WERI-Rb-1 (cell line): ENCODE measurements at regions not wholly inside any gene's neighbourhood (a gene's known extent, or its start where the extent isn't known, plus 50 kb on each side); places are given as distances from the start of the nearest gene placed in this dataset.
"Not testable (repeated sequence)": the region's sequence is repeated elsewhere in the genome, so short reads cannot be mapped to it uniquely, and the experiment has no call there.

Experiments
- DNase-seq: peaks from one replicate; pipeline ENCODE4 v3.0.0-alpha.2; 2020
- H3K27ac ChIP-seq: fragments of 250-450 bp; sonication (Bioruptor Pico); 2 replicates; pipeline ENCODE4 v1.5.1; 2020; ENCODE audit warnings: mild to moderate bottlenecking, moderate library complexity
- H3K27me3 ChIP-seq: fragments of 250-450 bp; sonication (Bioruptor Pico); 2 replicates; pipeline ENCODE4 v1.5.1; 2021; ENCODE audit warnings: mild to moderate bottlenecking, low read depth, moderate library complexity; ENCODE audit not compliant: insufficient read depth, severe bottlenecking
- H3K36me3 ChIP-seq: fragments of 250-450 bp; sonication (Bioruptor Pico); 2 replicates; pipeline ENCODE4 v1.5.1; 2020; ENCODE audit warnings: mild to moderate bottlenecking, moderate library complexity
- H3K4me3 ChIP-seq: 2 replicates; pipeline ENCODE4 v1.5.1; 2011; ENCODE audit warnings: low read depth, mild to moderate bottlenecking, control low read depth, low read length
- H3K9me3 ChIP-seq: fragments of 250-450 bp; sonication (Bioruptor Pico); 2 replicates; pipeline ENCODE4 v1.5.1; 2021; ENCODE audit warnings: mild to moderate bottlenecking, moderate library complexity; ENCODE audit not compliant: severe bottlenecking
- CTCF ChIP-seq: IDR thresholded peaks from 2 replicates; pipeline ENCODE4 v1.5.1; 2011; ENCODE audit warnings: low read depth, mild to moderate bottlenecking, control low read depth, inconsistent platforms, low read length

- H3K36me3 ChIP-seq: no peaks in the 10 kb centered on the region
- no peaks in the 10 kb centered on the region for H3K9me3 ChIP-seq
- no peak overlapping the region for H3K27ac ChIP-seq
- no peak overlapping the region for H3K4me3 ChIP-seq
- H3K27me3 ChIP-seq: no peaks in the 10 kb centered on the region
- DNase-seq: no peak
- no peak for TF ChIP-seq CTCF
Measured at GRCh38 chr7:133165001-133165400, 83.1 kb upstream of the CHCHD3 start.

- no peaks in the 10 kb centered on the region for H3K9me3 ChIP-seq
- no peak overlapping the region for H3K4me3 ChIP-seq
- no peaks in the 10 kb centered on the region for H3K36me3 ChIP-seq
- H3K27ac ChIP-seq: no peak overlapping the region
- no peak for TF ChIP-seq CTCF
- H3K27me3 ChIP-seq: no peaks in the 10 kb centered on the region
- no peak for DNase-seq
Measured at GRCh38 chr7:133165529-133165928, 83.6 kb upstream of the CHCHD3 start.

GRCh38 chr7:133167300-133167699, 85.4 kb upstream of the CHCHD3 start:
- Histone ChIP-seq H3K9me3 (no peaks in the 10 kb centered on the region), H3K4me3 (no peak overlapping the region), H3K27ac (no peak overlapping the region), H3K27me3 (no peaks in the 10 kb centered on the region), H3K36me3 (no peaks in the 10 kb centered on the region)
- no peak for TF ChIP-seq CTCF
- no peak for DNase-seq

- not testable (repeated sequence) for H3K9me3 ChIP-seq, H3K4me3 ChIP-seq, H3K27me3 ChIP-seq, H3K27ac ChIP-seq, DNase-seq, H3K36me3 ChIP-seq
Measured at GRCh38 chr7:133169167-133169822, 83.6 kb upstream of the EXOC4 start.

- not testable (repeated sequence) for H3K36me3 ChIP-seq, H3K27me3 ChIP-seq, H3K27ac ChIP-seq, H3K9me3 ChIP-seq, H3K4me3 ChIP-seq, DNase-seq
Measured at GRCh38 chr7:133177476-133177875, 75.4 kb upstream of the EXOC4 start.

- DNase-seq: no peak
- H3K9me3 ChIP-seq: no peaks in the 10 kb centered on the region
- H3K27ac ChIP-seq: no peak overlapping the region
- no peaks in the 10 kb centered on the region for H3K27me3 ChIP-seq
- no peaks in the 10 kb centered on the region for H3K36me3 ChIP-seq
- TF ChIP-seq CTCF: no peak
- H3K4me3 ChIP-seq: no peak overlapping the region
Measured at GRCh38 chr7:133180717-133181116, 72.2 kb upstream of the EXOC4 start.
